ENCODE measurements at regions not wholly inside any gene's neighbourhood (a gene's known extent, or its start where the extent isn't known, plus 50 kb on each side); places are given as distances from the start of the nearest gene placed in this dataset.

GRCh38 chr14:34058510-34058909 is 107.6 kb upstream of the EGLN3 start:
- TF ChIP-seq MAX (CRISPR knock-in tag; IDR thresholded peaks at IDR 0.05) (no peak), CTCF (IDR thresholded peaks at IDR 0.05) (no peak), EMX1 (CRISPR knock-in tag; IDR thresholded peaks at IDR 0.05) (no peak)
